ENCODE measurements at regions not wholly inside any gene's neighbourhood (a gene's known extent, or its start where the extent isn't known, plus 50 kb on each side); places are given as distances from the start of the nearest gene placed in this dataset.

GRCh38 chr2:147392180-147392579 lies 452.6 kb upstream of the ACVR2A start:
- DNase-seq (no peak), ATAC-seq (no peak)
- Mint-ChIP-seq H3K4me1 (no peaks in the 10 kb centered on the region), H3K9me3 (no peaks in the 10 kb centered on the region), H3K27me3 (no peaks in the 10 kb centered on the region), H3K36me3 (ENCODE audit: low read depth) (no peaks in the 10 kb centered on the region), H3K27ac (no peak overlapping the region), H3K4me3 (no peak overlapping the region)

- no peaks in the 10 kb centered on the region for H3K9me3 Mint-ChIP-seq
- H3K4me3 Mint-ChIP-seq: no peak overlapping the region
- DNase-seq: no peak
- ATAC-seq: no peak
- no peaks in the 10 kb centered on the region for H3K4me1 Mint-ChIP-seq
- no peak overlapping the region for H3K27ac Mint-ChIP-seq
- H3K27me3 Mint-ChIP-seq: no peaks in the 10 kb centered on the region
- no peaks in the 10 kb centered on the region for H3K36me3 Mint-ChIP-seq (ENCODE audit: low read depth)
Measured at GRCh38 chr2:147390475-147390874, 454.4 kb upstream of the ACVR2A start.

- Mint-ChIP-seq H3K4me1 (no peaks in the 10 kb centered on the region), H3K36me3 (ENCODE audit: low read depth) (no peaks in the 10 kb centered on the region), H3K27ac (no peak overlapping the region), H3K9me3 (no peaks in the 10 kb centered on the region), H3K27me3 (no peaks in the 10 kb centered on the region), H3K4me3 (no peak overlapping the region)
- ATAC-seq (no peak), DNase-seq (no peak)
Measured at GRCh38 chr2:147389218-147389617, 455.6 kb upstream of the ACVR2A start.

DNA sequence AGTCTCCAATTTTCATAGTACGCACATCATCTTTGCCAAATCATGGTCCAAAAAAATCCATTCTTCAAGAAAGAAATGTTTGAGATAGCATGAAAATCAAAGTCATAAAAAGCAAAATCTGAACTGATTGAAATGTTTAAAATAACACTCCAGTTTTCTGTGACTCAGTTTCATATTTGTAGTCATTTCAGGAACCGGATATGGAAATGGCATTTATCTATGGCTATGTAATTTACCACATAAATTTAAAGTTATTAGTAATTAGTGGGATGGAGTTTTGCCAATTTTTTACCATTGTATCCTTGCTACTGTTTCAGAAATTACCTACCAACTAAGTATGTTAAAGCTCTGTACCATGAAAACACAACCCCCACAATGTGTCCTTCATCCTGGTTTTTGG lies 456.6 kb upstream of the ACVR2A start:
- Mint-ChIP-seq H3K36me3 (ENCODE audit: low read depth) (no peaks in the 10 kb centered on the region), H3K27me3 (no peaks in the 10 kb centered on the region), H3K27ac (no peak overlapping the region), H3K4me3 (no peak overlapping the region), H3K9me3 (no peaks in the 10 kb centered on the region), H3K4me1 (no peaks in the 10 kb centered on the region)
- ATAC-seq: no peak
- DNase-seq: no peak

- Mint-ChIP-seq H3K4me1 (no peaks in the 10 kb centered on the region), H3K27ac (no peak overlapping the region), H3K9me3 (no peaks in the 10 kb centered on the region), H3K36me3 (ENCODE audit: low read depth) (no peaks in the 10 kb centered on the region), H3K27me3 (no peaks in the 10 kb centered on the region), H3K4me3 (no peak overlapping the region)
- ATAC-seq (no peak), DNase-seq (no peak)
Measured at GRCh38 chr2:147386284-147386683, 458.5 kb upstream of the ACVR2A start.

- Mint-ChIP-seq H3K9me3 (no peaks in the 10 kb centered on the region), H3K4me3 (no peak overlapping the region), H3K27me3 (no peaks in the 10 kb centered on the region), H3K4me1 (no peaks in the 10 kb centered on the region), H3K27ac (no peak overlapping the region), H3K36me3 (ENCODE audit: low read depth) (no peaks in the 10 kb centered on the region)
- DNase-seq: no peak
- no peak for ATAC-seq
Measured at GRCh38 chr2:147385600-147385999, 459.2 kb upstream of the ACVR2A start.

- Mint-ChIP-seq H3K36me3 (ENCODE audit: low read depth) (no peaks in the 10 kb centered on the region), H3K9me3 (no peaks in the 10 kb centered on the region), H3K27me3 (no peaks in the 10 kb centered on the region), H3K4me3 (no peak overlapping the region), H3K27ac (no peak overlapping the region), H3K4me1 (no peaks in the 10 kb centered on the region)
- DNase-seq (no peak), ATAC-seq (no peak)
Measured at GRCh38 chr2:147384659-147385058, 460.2 kb upstream of the ACVR2A start.

DNA sequence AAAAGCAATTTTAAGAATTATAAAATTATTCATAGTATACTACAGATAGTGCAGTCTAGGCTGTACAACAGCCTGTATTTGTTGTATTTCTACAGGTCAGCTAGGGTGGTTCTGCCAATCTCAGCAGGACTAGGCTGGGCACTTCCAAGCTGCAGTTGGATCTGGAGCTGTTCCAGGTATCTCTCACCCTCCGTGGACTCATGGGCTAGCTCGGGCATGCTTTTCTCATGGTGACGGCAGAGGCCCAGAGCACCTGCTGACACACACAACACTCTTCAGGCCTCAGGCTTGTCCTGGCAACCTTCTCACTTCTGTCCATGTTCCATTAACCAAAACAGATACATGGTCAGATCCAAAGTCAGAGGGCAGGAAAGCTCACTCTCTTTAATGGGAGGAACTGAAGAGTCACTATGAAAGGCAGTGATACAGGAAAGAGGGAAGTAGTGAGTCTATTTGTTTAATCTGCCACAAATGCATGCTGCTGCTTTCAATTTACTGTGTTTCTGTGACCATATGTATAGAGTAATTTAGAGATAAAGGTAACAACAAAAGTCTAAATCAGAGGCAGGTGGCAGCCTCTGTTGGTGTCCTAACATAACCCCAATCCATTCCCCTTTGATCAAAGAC lies 462.4 kb upstream of the ACVR2A start:
- DNase-seq (no peak), ATAC-seq (no peak)
- H3K4me3 Mint-ChIP-seq: no peak overlapping the region
- no peaks in the 10 kb centered on the region for H3K4me1 Mint-ChIP-seq
- H3K36me3 Mint-ChIP-seq (ENCODE audit: low read depth): no peaks in the 10 kb centered on the region
- no peaks in the 10 kb centered on the region for H3K27me3 Mint-ChIP-seq
- peaks cover 1% of the 10 kb centered on the region for H3K9me3 Mint-ChIP-seq
- H3K27ac Mint-ChIP-seq: no peak overlapping the region

GRCh38 chr2:147378403-147378802 lies 466.4 kb upstream of the ACVR2A start:
- H3K4me1 Mint-ChIP-seq: peaks cover 2% of the 10 kb centered on the region
- H3K4me3 Mint-ChIP-seq: no peak overlapping the region
- DNase-seq (no peak), ATAC-seq (no peak)
- H3K9me3 Mint-ChIP-seq: peaks cover 4% of the 10 kb centered on the region
- H3K27ac Mint-ChIP-seq: no peak overlapping the region
- H3K27me3 Mint-ChIP-seq: no peaks in the 10 kb centered on the region
- H3K36me3 Mint-ChIP-seq (ENCODE audit: low read depth): no peaks in the 10 kb centered on the region

- ATAC-seq (no peak), DNase-seq (no peak)
- H3K4me1 Mint-ChIP-seq: peaks cover 2% of the 10 kb centered on the region
- H3K4me3 Mint-ChIP-seq: no peak overlapping the region
- peaks cover 4% of the 10 kb centered on the region for H3K9me3 Mint-ChIP-seq
- H3K36me3 Mint-ChIP-seq (ENCODE audit: low read depth): no peaks in the 10 kb centered on the region
- H3K27me3 Mint-ChIP-seq: peaks cover 1% of the 10 kb centered on the region
- H3K27ac Mint-ChIP-seq: no peak overlapping the region
Measured at GRCh38 chr2:147375073-147375472, 469.8 kb upstream of the ACVR2A start.

DNA sequence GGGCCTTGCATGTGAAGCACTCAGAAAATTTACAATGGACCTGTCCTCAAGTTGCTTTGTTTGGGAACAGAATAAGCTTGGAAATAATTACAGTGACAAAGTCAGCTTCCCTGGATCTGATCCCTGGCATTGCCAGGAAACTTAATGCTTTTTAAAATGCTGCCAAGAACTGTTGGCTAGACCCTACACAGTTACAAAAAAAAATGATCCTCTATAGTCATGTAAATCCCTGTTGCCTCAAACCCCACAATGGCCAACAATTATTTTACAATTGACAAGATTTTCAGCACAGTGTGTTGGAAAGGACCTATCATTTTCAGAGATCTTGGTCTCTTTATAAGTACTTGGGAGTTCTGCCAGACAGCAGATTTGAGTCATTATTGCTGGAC lies 470.4 kb upstream of the ACVR2A start:
- H3K9me3 Mint-ChIP-seq: peaks cover 4% of the 10 kb centered on the region
- no peak overlapping the region for H3K27ac Mint-ChIP-seq
- H3K4me3 Mint-ChIP-seq: no peak overlapping the region
- ATAC-seq (no peak), DNase-seq (no peak)
- peaks cover 1% of the 10 kb centered on the region for H3K27me3 Mint-ChIP-seq
- H3K36me3 Mint-ChIP-seq (ENCODE audit: low read depth): no peaks in the 10 kb centered on the region
- peaks cover 2% of the 10 kb centered on the region for H3K4me1 Mint-ChIP-seq

DNA sequence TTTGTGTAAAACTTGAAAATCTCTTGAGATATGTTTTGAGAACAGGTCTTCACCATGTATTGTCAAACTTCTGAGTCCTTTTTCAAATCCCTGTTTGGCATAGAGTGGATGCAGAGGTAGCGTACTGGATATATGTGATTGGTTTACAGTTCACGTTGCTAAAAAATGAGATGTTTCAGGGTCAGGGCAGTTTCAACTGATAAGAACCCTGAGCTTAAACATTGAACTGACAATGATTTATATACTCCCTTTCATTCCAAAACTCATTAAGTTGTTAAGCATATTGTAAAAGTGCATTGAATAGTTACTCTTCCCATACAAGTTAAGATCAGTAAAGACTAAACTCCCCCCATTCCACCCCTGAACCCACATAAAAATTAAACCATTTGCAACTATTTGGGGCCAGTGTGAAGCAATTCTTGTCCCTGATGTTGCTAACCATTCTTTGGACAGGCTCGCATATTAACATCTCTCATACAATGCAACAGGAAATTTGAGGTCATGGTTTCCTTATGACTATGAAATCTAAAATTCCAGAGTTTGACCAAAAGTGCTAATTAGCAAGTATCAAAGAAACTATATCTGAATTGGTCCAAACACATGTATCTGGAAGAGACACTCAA lies 470.9 kb upstream of the ACVR2A start:
- ATAC-seq (no peak), DNase-seq (no peak)
- H3K9me3 Mint-ChIP-seq: peaks cover 4% of the 10 kb centered on the region
- H3K4me1 Mint-ChIP-seq: peaks cover 2% of the 10 kb centered on the region
- H3K36me3 Mint-ChIP-seq (ENCODE audit: low read depth): no peaks in the 10 kb centered on the region
- H3K4me3 Mint-ChIP-seq: no peak overlapping the region
- no peak overlapping the region for H3K27ac Mint-ChIP-seq
- H3K27me3 Mint-ChIP-seq: peaks cover 1% of the 10 kb centered on the region

DNA sequence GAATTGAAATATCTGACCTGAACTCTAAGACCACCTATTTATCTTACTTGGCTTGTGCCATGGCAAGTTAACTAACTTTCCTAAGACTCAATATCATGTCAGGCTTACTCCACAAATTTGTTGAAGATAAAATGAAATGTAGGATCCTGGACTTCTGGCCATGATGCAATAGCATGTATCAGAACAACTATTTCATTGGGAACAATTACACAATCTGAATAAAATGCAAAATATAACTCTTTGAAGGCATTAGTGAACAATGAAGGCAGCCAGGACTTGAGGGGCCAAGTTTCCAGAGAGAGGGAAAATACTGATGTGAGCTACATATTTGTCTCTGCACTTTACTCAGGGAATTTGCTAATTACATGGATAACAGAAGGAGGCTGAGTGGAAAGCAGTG lies 476.5 kb upstream of the ACVR2A start:
- Mint-ChIP-seq H3K36me3 (ENCODE audit: low read depth) (no peaks in the 10 kb centered on the region), H3K9me3 (peaks cover 7% of the 10 kb centered on the region), H3K4me1 (peaks cover 9% of the 10 kb centered on the region), H3K27ac (no peak overlapping the region), H3K4me3 (no peak overlapping the region), H3K27me3 (peaks cover 1% of the 10 kb centered on the region)
- ATAC-seq: no peak
- DNase-seq: no peak

DNA sequence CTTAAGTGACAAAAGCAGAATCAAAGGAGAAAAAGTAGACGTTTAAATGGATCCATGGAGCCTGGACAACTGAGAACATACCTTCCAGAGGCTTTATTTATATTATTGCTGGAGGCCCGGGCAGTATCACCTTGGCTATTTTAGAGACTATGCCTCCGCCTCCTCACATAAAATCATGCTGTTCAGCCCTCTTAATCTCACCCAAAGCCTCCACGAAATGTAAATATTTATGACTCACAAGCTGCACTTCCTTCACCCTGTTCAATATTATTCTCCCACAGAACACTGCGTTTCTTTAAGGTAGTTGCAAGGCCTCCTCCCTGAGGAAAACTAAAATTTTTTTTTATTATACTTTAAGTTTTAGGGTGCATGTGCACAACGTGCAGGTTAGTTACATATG lies 478.6 kb upstream of the ACVR2A start:
- Mint-ChIP-seq H3K27ac (no peak overlapping the region), H3K4me1 (peaks cover 9% of the 10 kb centered on the region)

GRCh38 chr2:147365622-147366021 lies 479.2 kb upstream of the ACVR2A start:
- no peak overlapping the region for H3K27ac Mint-ChIP-seq
- no peak for DNase-seq
- H3K4me3 Mint-ChIP-seq: no peak overlapping the region
- H3K4me1 Mint-ChIP-seq: peaks cover 9% of the 10 kb centered on the region
- H3K27me3 Mint-ChIP-seq: no peaks in the 10 kb centered on the region
- no peaks in the 10 kb centered on the region for H3K36me3 Mint-ChIP-seq (ENCODE audit: low read depth)
- ATAC-seq: no peak
- peaks cover 7% of the 10 kb centered on the region for H3K9me3 Mint-ChIP-seq

More for the DNA sequence above, 478.6 kb upstream of the ACVR2A start:
- DNase-seq (no peak), ATAC-seq (no peak)
- Mint-ChIP-seq H3K27me3 (no peaks in the 10 kb centered on the region), H3K4me3 (no peak overlapping the region), H3K36me3 (ENCODE audit: low read depth) (no peaks in the 10 kb centered on the region), H3K9me3 (peaks cover 7% of the 10 kb centered on the region)

GRCh38 chr2:147364597-147364996 lies 480.2 kb upstream of the ACVR2A start:
- H3K27ac Mint-ChIP-seq: no peak overlapping the region

More at GRCh38 chr2:147364597-147364996, 480.2 kb upstream of the ACVR2A start:
- peaks cover 7% of the 10 kb centered on the region for H3K9me3 Mint-ChIP-seq
- H3K27me3 Mint-ChIP-seq: no peaks in the 10 kb centered on the region
- DNase-seq (no peak), ATAC-seq (no peak)
- no peak overlapping the region for H3K4me3 Mint-ChIP-seq
- H3K36me3 Mint-ChIP-seq (ENCODE audit: low read depth): no peaks in the 10 kb centered on the region
- peaks cover 9% of the 10 kb centered on the region for H3K4me1 Mint-ChIP-seq
